HL-60 (cell line): ENCODE measurements at regions not wholly inside any gene's neighbourhood (a gene's known extent, or its start where the extent isn't known, plus 50 kb on each side); places are given as distances from the start of the nearest gene placed in this dataset.

Source experiments
- DNase-seq, 2 experiments: peaks; one replicate each; pipeline ENCODE4 v3.0.0-alpha.2; 2010 to 2020; ENCODE audit warnings: low read depth in 1 of 2, low spot score in 1 of 2
- H3K27ac ChIP-seq: fragments of 250-450 bp; sonication (Bioruptor Pico); replicated peaks from 2 replicates; pipeline ENCODE4 v1.5.1; 2020; ENCODE audit warnings: mild to moderate bottlenecking, moderate library complexity
- H3K27me3 ChIP-seq: fragments of 250-450 bp; sonication (Bioruptor Pico); 2 replicates; pipeline ENCODE4 v1.5.1; 2021; ENCODE audit warnings: mild to moderate bottlenecking, moderate library complexity; ENCODE audit not compliant: insufficient read depth, poor library complexity, severe bottlenecking
- H3K4me3 ChIP-seq: replicated peaks from 2 replicates; pipeline ENCODE4 v1.5.1; 2011; ENCODE audit warnings: mild to moderate bottlenecking, control low read depth, low read length; ENCODE audit not compliant: insufficient read depth
- CTCF ChIP-seq: IDR thresholded peaks from one replicate; pipeline ENCODE4 v1.5.1; 2011; ENCODE audit warnings: low read length, control low read depth, inconsistent platforms; ENCODE audit not compliant: insufficient read depth
- GABPA ChIP-seq: IDR thresholded peaks from 2 replicates; pipeline ENCODE4 v1.6.1; 2012; ENCODE audit warnings: low read depth
- POLR2AphosphoS5 ChIP-seq: IDR thresholded peaks from 2 replicates; pipeline ENCODE4 v1.6.1; 2012; ENCODE audit warnings: low read depth
- REST ChIP-seq: IDR thresholded peaks from 2 replicates; pipeline ENCODE4 v1.6.1; 2012; ENCODE audit warnings: low read depth; ENCODE audit not compliant: insufficient replicate concordance
- SPI1 ChIP-seq: IDR thresholded peaks from 2 replicates; pipeline ENCODE4 v1.6.1; 2012; ENCODE audit warnings: low read depth, mild to moderate bottlenecking, borderline replicate concordance

GRCh38 chrX:65034292-65034667, 58.0 kb upstream of the ZC4H2 start:
- no peak for DNase-seq
- H3K4me3 ChIP-seq, result peak overlapping the region; percentile 12; the same call in 1 of the 2 replicates

More at GRCh38 chrX:65034292-65034667, 58.0 kb upstream of the ZC4H2 start:
- TF ChIP-seq SPI1 (no peak), CTCF (no peak), GABPA (no peak), REST (no peak), POLR2AphosphoS5 (no peak)
- peaks cover 2% of the 10 kb centered on the region for H3K27me3 ChIP-seq
- no peak overlapping the region for H3K27ac ChIP-seq
